ENCODE measurements at regions not wholly inside any gene's neighbourhood (a gene's known extent, or its start where the extent isn't known, plus 50 kb on each side); places are given as distances from the start of the nearest gene placed in this dataset.

- no peaks in the 10 kb centered on the region for H3K9me3 ChIP-seq (ENCODE audit: control insufficient read depth, low read depth, low read length)
- no peak overlapping the region for H3K18ac ChIP-seq (ENCODE audit: insufficient read length, low read depth, low read length)
- H3K27ac Mint-ChIP-seq, result no peak overlapping the region
- TF ChIP-seq CTCF (conservative IDR thresholded peaks at IDR 0.05), result no peak
- H3K79me2 ChIP-seq (ENCODE audit: insufficient read depth, low read length), result no peaks in the 10 kb centered on the region
- DNase-seq, result peak; percentile 31
- H3K23ac ChIP-seq (ENCODE audit: insufficient read length, low read depth, low read length), result no peak overlapping the region
- no peak overlapping the region for H2AFZ ChIP-seq (ENCODE audit: low read length)
- H4K91ac ChIP-seq (ENCODE audit: insufficient read length, low read depth, low read length), result no peak overlapping the region
- H4K8ac ChIP-seq (replicated peaks; ENCODE audit: insufficient read length, low read depth, low read length), result no peak overlapping the region
- peaks cover 0 to 3% of the 10 kb centered on the region in 2 experiments; a peak in 2 of 5 replicates for H3K9me3 Mint-ChIP-seq
- H3K4me3 Mint-ChIP-seq, result peak overlapping the region; percentile 50 to 80
- peaks cover 85% of the 10 kb centered on the region for H3K27me3 Mint-ChIP-seq (ENCODE audit: low read depth)
- H4K5ac ChIP-seq (ENCODE audit: insufficient read length, low read depth, low read length), result no peak overlapping the region
- H2BK20ac ChIP-seq (ENCODE audit: low read depth, low read length, poor library complexity, severe bottlenecking), result no peak overlapping the region
- no peak overlapping the region for H3K9ac ChIP-seq (ENCODE audit: extremely low read depth, insufficient read length, low read length)
- no peak overlapping the region for H2BK15ac ChIP-seq (ENCODE audit: low read depth, low read length)
- H3K56ac ChIP-seq (ENCODE audit: insufficient read length, low read depth, low read length), result no peak overlapping the region
- H3K4ac ChIP-seq (ENCODE audit: low read depth, low read length), result no peak overlapping the region
- no peaks in the 10 kb centered on the region for H3K36me3 Mint-ChIP-seq (ENCODE audit: insufficient read depth in 1 of 3, low read depth in 3 of 3)
- H3K4me2 ChIP-seq (ENCODE audit: insufficient read depth, insufficient read length, low read length), result peak overlapping the region; percentile 74
- no peaks in the 10 kb centered on the region for H3K79me1 ChIP-seq (ENCODE audit: insufficient read depth, low read depth, low read length, poor library complexity, severe bottlenecking)
- H2BK12ac ChIP-seq (ENCODE audit: insufficient read length, low read depth, low read length), result no peak overlapping the region
- no peak overlapping the region for H3K14ac ChIP-seq (ENCODE audit: insufficient read depth, low read length)
- WGBS (ENCODE audit: extremely low coverage, insufficient read length, low lambda C conversion rate), result no CpG with 5 or more reads among the region's 41 CpGs
- no peaks in the 10 kb centered on the region for H4K20me1 ChIP-seq (ENCODE audit: control insufficient read depth, insufficient read depth, insufficient read length)
- no peak overlapping the region for H3T11ph ChIP-seq (ENCODE audit: low read length)
- H3K23me2 ChIP-seq (ENCODE audit: insufficient read length, low read depth, low read length, poor library complexity, severe bottlenecking), result peaks cover 15% of the 10 kb centered on the region
- no peaks in the 10 kb centered on the region for H3K4me1 ChIP-seq (ENCODE audit: insufficient read depth, low read length)
- no peak overlapping the region for H3K27ac ChIP-seq (ENCODE audit: insufficient read length, low read depth, low read length)
- H3K27me3 ChIP-seq (ENCODE audit: insufficient read depth, low read length), result peaks cover 30% of the 10 kb centered on the region
- H2BK120ac ChIP-seq (ENCODE audit: low read depth, low read length, poor library complexity, severe bottlenecking), result no peak overlapping the region
- H2BK5ac ChIP-seq (ENCODE audit: insufficient read length, low read length), result no peak overlapping the region
- no peak overlapping the region for H2AK5ac ChIP-seq (ENCODE audit: insufficient read length, low read length)
- H3K4me1 Mint-ChIP-seq, result peaks cover 46 to 51% of the 10 kb centered on the region in 2 experiments
These were observed 222.6 kb downstream of the MEF2C start for GRCh38 chr5:88660264-88660946.
